ENCODE measurements at regions not wholly inside any gene's neighbourhood (a gene's known extent, or its start where the extent isn't known, plus 50 kb on each side); places are given as distances from the start of the nearest gene placed in this dataset.

- no peaks in the 10 kb centered on the region for H3K9me3 ChIP-seq (ENCODE audit: control insufficient read depth, low read depth, low read length)
- H3K9me1 ChIP-seq (ENCODE audit: control insufficient read depth, extremely low read depth, insufficient read depth, low read length): no peaks in the 10 kb centered on the region
- FAIRE-seq: no peak
- H3K9ac ChIP-seq (ENCODE audit: control insufficient read depth, extremely low read depth, insufficient read depth, low read length): no peak overlapping the region
- dilution Hi-C loops (cut with MboI; ENCODE audit: extremely low pct_ligation_motif_present, low sequenced_read_pairs): no loop called here
- no peak overlapping the region for H3K27ac ChIP-seq (ENCODE audit: control insufficient read depth, insufficient read depth, low read length)
- no peak overlapping the region for H3K4me3 ChIP-seq (ENCODE audit: control insufficient read depth in 2 of 3, extremely low read depth in 1 of 3, insufficient read depth in 2 of 3, low read depth in 1 of 3, low read length in 3 of 3)
- no peak overlapping the region for H2AFZ ChIP-seq (ENCODE audit: control insufficient read depth, low read length)
- no peak for DNase-seq (ENCODE audit: low read depth, low spot score)
- H4K20me1 ChIP-seq (ENCODE audit: control insufficient read depth, extremely low read depth, insufficient read depth, low read length): no peaks in the 10 kb centered on the region
- no peaks in the 10 kb centered on the region for H3K27me3 ChIP-seq (ENCODE audit: control insufficient read depth, extremely low read depth, insufficient read depth, low read length)
- H3K4me2 ChIP-seq (ENCODE audit: control insufficient read depth, extremely low read depth, insufficient read depth, low read depth, low read length): no peak overlapping the region
- TF ChIP-seq EZH2 (IDR thresholded peaks at IDR 0.05; ENCODE audit: low read length) (no peak), CTCF (optimal IDR thresholded peaks at IDR 0.05 in 1 of 3, IDR thresholded peaks at IDR 0.05 in 1 of 3, conservative IDR thresholded peaks at IDR 0.05 in 1 of 3; ENCODE audit: extremely low read depth in 1 of 3, insufficient read depth in 2 of 3, low read length in 3 of 3) (no peak)
- no peaks in the 10 kb centered on the region for H3K36me3 ChIP-seq (ENCODE audit: control insufficient read depth in 2 of 2, extremely low read depth in 1 of 2, insufficient read depth in 2 of 2, low read length in 2 of 2)
- no peaks in the 10 kb centered on the region for H3K4me1 ChIP-seq (ENCODE audit: control insufficient read depth, extremely low read depth, insufficient read depth, low read length)
- H3K79me2 ChIP-seq (ENCODE audit: control insufficient read depth, insufficient read depth, low read length): no peaks in the 10 kb centered on the region
Measured at GRCh38 chr5:117889596-117889995, 1098.8 kb downstream of the DTWD2 start.

- Histone ChIP-seq H4K20me1 (ENCODE audit: control insufficient read depth, extremely low read depth, insufficient read depth, low read length) (no peaks in the 10 kb centered on the region), H3K9me3 (ENCODE audit: control insufficient read depth, low read depth, low read length) (no peaks in the 10 kb centered on the region), H3K27ac (ENCODE audit: control insufficient read depth, insufficient read depth, low read length) (no peak overlapping the region), H3K9me1 (ENCODE audit: control insufficient read depth, extremely low read depth, insufficient read depth, low read length) (no peaks in the 10 kb centered on the region), H3K79me2 (ENCODE audit: control insufficient read depth, insufficient read depth, low read length) (no peaks in the 10 kb centered on the region), H3K36me3 (ENCODE audit: control insufficient read depth in 2 of 2, extremely low read depth in 1 of 2, insufficient read depth in 2 of 2, low read length in 2 of 2) (no peaks in the 10 kb centered on the region), H2AFZ (ENCODE audit: control insufficient read depth, low read length) (no peak overlapping the region), H3K4me3 (ENCODE audit: control insufficient read depth in 2 of 3, extremely low read depth in 1 of 3, insufficient read depth in 2 of 3, low read depth in 1 of 3, low read length in 3 of 3) (no peak overlapping the region), H3K4me1 (ENCODE audit: control insufficient read depth, extremely low read depth, insufficient read depth, low read length) (no peaks in the 10 kb centered on the region), H3K4me2 (ENCODE audit: control insufficient read depth, extremely low read depth, insufficient read depth, low read depth, low read length) (no peak overlapping the region), H3K9ac (ENCODE audit: control insufficient read depth, extremely low read depth, insufficient read depth, low read length) (no peak overlapping the region), H3K27me3 (ENCODE audit: control insufficient read depth, extremely low read depth, insufficient read depth, low read length) (no peaks in the 10 kb centered on the region)
- no peak for TF ChIP-seq EZH2 (IDR thresholded peaks at IDR 0.05; ENCODE audit: low read length)
- dilution Hi-C loops (cut with MboI; ENCODE audit: extremely low pct_ligation_motif_present, low sequenced_read_pairs): no loop called here
- DNase-seq (ENCODE audit: low read depth, low spot score): no peak
- FAIRE-seq: no peak
Measured at GRCh38 chr5:117888688-117889087, 1099.7 kb downstream of the DTWD2 start.

GRCh38 chr5:117881426-117882230 is 1106.7 kb downstream of the DTWD2 start:
- no peaks in the 10 kb centered on the region for H3K9me1 ChIP-seq (ENCODE audit: control insufficient read depth, extremely low read depth, insufficient read depth, low read length)
- DNase-seq (ENCODE audit: low read depth, low spot score): no peak
- H3K36me3 ChIP-seq (ENCODE audit: control insufficient read depth in 2 of 2, extremely low read depth in 1 of 2, insufficient read depth in 2 of 2, low read length in 2 of 2): no peaks in the 10 kb centered on the region
- no peaks in the 10 kb centered on the region for H3K79me2 ChIP-seq (ENCODE audit: control insufficient read depth, insufficient read depth, low read length)
- FAIRE-seq: no peak
- no peak overlapping the region for H3K4me3 ChIP-seq (ENCODE audit: control insufficient read depth in 2 of 3, extremely low read depth in 1 of 3, insufficient read depth in 2 of 3, low read depth in 1 of 3, low read length in 3 of 3)
- H3K4me1 ChIP-seq (ENCODE audit: control insufficient read depth, extremely low read depth, insufficient read depth, low read length): no peaks in the 10 kb centered on the region
- no peak overlapping the region for H3K27ac ChIP-seq (ENCODE audit: control insufficient read depth, insufficient read depth, low read length)
- no peak for TF ChIP-seq EZH2 (IDR thresholded peaks at IDR 0.05; ENCODE audit: low read length)
- TF ChIP-seq CTCF (optimal IDR thresholded peaks at IDR 0.05 in 1 of 3, IDR thresholded peaks at IDR 0.05 in 1 of 3, conservative IDR thresholded peaks at IDR 0.05 in 1 of 3; ENCODE audit: extremely low read depth in 1 of 3, insufficient read depth in 2 of 3, low read length in 3 of 3): no peak
- H3K9ac ChIP-seq (ENCODE audit: control insufficient read depth, extremely low read depth, insufficient read depth, low read length): no peak overlapping the region
- dilution Hi-C loops (cut with MboI; ENCODE audit: extremely low pct_ligation_motif_present, low sequenced_read_pairs): no loop called here
- no peaks in the 10 kb centered on the region for H3K27me3 ChIP-seq (ENCODE audit: control insufficient read depth, extremely low read depth, insufficient read depth, low read length)
- no peaks in the 10 kb centered on the region for H3K9me3 ChIP-seq (ENCODE audit: control insufficient read depth, low read depth, low read length)
- H4K20me1 ChIP-seq (ENCODE audit: control insufficient read depth, extremely low read depth, insufficient read depth, low read length): no peaks in the 10 kb centered on the region
- no peak overlapping the region for H3K4me2 ChIP-seq (ENCODE audit: control insufficient read depth, extremely low read depth, insufficient read depth, low read depth, low read length)
- no peak overlapping the region for H2AFZ ChIP-seq (ENCODE audit: control insufficient read depth, low read length)

Measured in keratinocyte (primary cell).